A549 (cell line): ENCODE measurements at regions not wholly inside any gene's neighbourhood (a gene's known extent, or its start where the extent isn't known, plus 50 kb on each side); places are given as distances from the start of the nearest gene placed in this dataset.

Source experiments
- ATAC-seq, 2 experiments: fragments of 200-7000 bp in 1 of 2; fragments of >200 bp in 1 of 2; cut with Nextera tagmentation in 1 of 2; cut with Tn5 transposase in 1 of 2; 3 replicates each; pipeline versions ENCODE4 v1.8.0 to v1.9.1; 2018 to 2020; ENCODE audit warnings: mild to moderate bottlenecking in 1 of 2, moderate library complexity in 1 of 2
- CTCF ChIA-PET: fragments of 300-600 bp; sonication (Branson Sonifier 250); formaldehyde crosslinking; extraction: SDS; loops from one replicate; lab custom pipeline; 2021; ENCODE audit warnings: antibody characterized with exemption, inconsistent platforms; lab: Yijun Ruan, JAX
- POLR2A ChIA-PET: fragments of 350-600 bp; formaldehyde crosslinking; extraction: SDS; loops from one replicate; lab custom pipeline; 2021; ENCODE audit warnings: antibody characterized with exemption, inconsistent platforms; lab: Yijun Ruan, JAX
- DNase-seq, 2 experiments: peaks; one replicate each; pipeline versions ENCODE4 v3.0.0 to v3.0.0-alpha.2; 2011 to 2016; ENCODE audit warnings: low read depth in 1 of 2, low spot score in 1 of 2
- FAIRE-seq: peaks from 2 replicates; lab custom pipeline; 2011; peaks lifted over from hg19 to GRCh38; lab: Jason Lieb, UNC
- H3K27ac ChIP-seq, 2 experiments: fragments of >200 bp; sonication (Bioruptor Twin); formaldehyde crosslinking; 3 replicates each; pipeline ENCODE4 v1.5.1; 2016 to 2017
- H3K4me1 ChIP-seq: fragments of >200 bp; sonication (Bioruptor Twin); formaldehyde crosslinking; 3 replicates; pipeline ENCODE4 v1.6.1; 2016
- H3K4me2 ChIP-seq: fragments of >200 bp; sonication (Bioruptor Twin); formaldehyde crosslinking; 3 replicates; pipeline ENCODE4 v1.6.1; 2016
- H3K4me3 ChIP-seq: fragments of >200 bp; sonication (Bioruptor Twin); formaldehyde crosslinking; 3 replicates; pipeline ENCODE4 v1.5.1; 2016
- H3K9me3 ChIP-seq: fragments of >200 bp; sonication (Bioruptor Twin); formaldehyde crosslinking; 3 replicates; pipeline ENCODE4 v1.6.1; 2016
- CBX2 ChIP-seq: fragments of 200-600 bp; sonication (generic); IDR thresholded peaks from 2 replicates; pipeline ENCODE4 v1.6.1; 2016; ENCODE audit warnings: low read depth, mild to moderate bottlenecking, borderline replicate concordance
- CBX8 ChIP-seq: fragments of 200-600 bp; sonication (generic); IDR thresholded peaks from 2 replicates; pipeline ENCODE4 v1.6.1; 2016
- CHD4 ChIP-seq: fragments of 200-600 bp; sonication (generic); IDR thresholded peaks from 2 replicates; pipeline ENCODE4 v1.6.1; 2016; ENCODE audit warnings: antibody characterized with exemption, mild to moderate bottlenecking, borderline replicate concordance
- CTCF ChIP-seq: fragments of >200 bp; sonication (Bioruptor Twin); formaldehyde crosslinking; IDR thresholded peaks from 3 replicates; pipeline ENCODE4 v1.5.1; 2016
- EHMT2 ChIP-seq: fragments of 200-600 bp; sonication (generic); IDR thresholded peaks from 2 replicates; pipeline ENCODE4 v1.6.1; 2016; ENCODE audit warnings: antibody characterized with exemption, low read depth, mild to moderate bottlenecking, moderate library complexity
- FOSL2 ChIP-seq, 2 experiments: fragments of 450-650 bp in 1 of 2; fragments of >200 bp in 1 of 2; sonication (Bioruptor Twin) in 1 of 2; formaldehyde crosslinking; IDR thresholded peaks; 2 replicates each; pipeline versions ENCODE4 v1.5.0 to v1.6.1; 2016 to 2020; ENCODE audit warnings: mild to moderate bottlenecking in 1 of 2, moderate library complexity in 1 of 2
- FOXS1 ChIP-seq: fragments of 250-450 bp; sonication (Bioruptor Pico); IDR thresholded peaks from 2 replicates; pipeline ENCODE4 v1.5.0; 2020; ENCODE audit warnings: mild to moderate bottlenecking, moderate library complexity
- GATA3 ChIP-seq: IDR thresholded peaks from 2 replicates; pipeline ENCODE4 v1.6.1; 2012; ENCODE audit warnings: borderline replicate concordance
- HOXB13 ChIP-seq: fragments of 250-450 bp; sonication (Bioruptor Pico); IDR thresholded peaks from 2 replicates; pipeline ENCODE4 v1.5.0; 2020; ENCODE audit warnings: low read depth, mild to moderate bottlenecking, moderate library complexity
- HOXB5 ChIP-seq: fragments of 250-450 bp; sonication (Bioruptor Pico); IDR thresholded peaks from 2 replicates; pipeline ENCODE4 v1.5.0; 2020; ENCODE audit warnings: mild to moderate bottlenecking, moderate library complexity
- JUN ChIP-seq, 2 experiments: fragments of >200 bp; sonication (Bioruptor Twin); formaldehyde crosslinking; IDR thresholded peaks; 2 replicates in 1 of 2; 3 replicates in 1 of 2; pipeline ENCODE4 v1.6.1; 2016 to 2017
- JUNB ChIP-seq: fragments of >200 bp; sonication (Bioruptor Twin); formaldehyde crosslinking; IDR thresholded peaks from 2 replicates; pipeline ENCODE4 v1.6.1; 2016
- KDM1A ChIP-seq: fragments of 200-600 bp; sonication (generic); IDR thresholded peaks from 2 replicates; pipeline ENCODE4 v1.6.1; 2016; ENCODE audit warnings: low read depth, mild to moderate bottlenecking
- KDM5A ChIP-seq: fragments of 200-600 bp; sonication (generic); IDR thresholded peaks from 2 replicates; pipeline ENCODE4 v1.6.1; 2016; ENCODE audit warnings: antibody characterized with exemption, mild to moderate bottlenecking
- MAFK ChIP-seq: fragments of 450-650 bp; IDR thresholded peaks from 2 replicates; pipeline ENCODE4 v1.6.1; 2014; ENCODE audit not compliant: partially characterized antibody
- MAZ ChIP-seq: fragments of 150-350 bp; IDR thresholded peaks from 2 replicates; pipeline ENCODE4 v1.6.1; 2014; ENCODE audit warnings: antibody characterized with exemption, low read depth, low read length, borderline replicate concordance
- NFE2L2 ChIP-seq: fragments of 150-350 bp; conservative IDR thresholded peaks from 2 replicates; pipeline ENCODE4 v1.6.1; 2014; ENCODE audit warnings: low read length
- NPAS2 ChIP-seq: fragments of 250-450 bp; sonication (Bioruptor Pico); IDR thresholded peaks from 2 replicates; pipeline ENCODE4 v1.8.0; 2022; ENCODE audit warnings: mild to moderate bottlenecking, moderate library complexity, borderline replicate concordance
- PBX3 ChIP-seq: IDR thresholded peaks from 2 replicates; pipeline ENCODE4 v1.6.1; 2012
- POLR2A ChIP-seq: IDR thresholded peaks from 2 replicates; pipeline ENCODE4 v1.6.1; 2012; ENCODE audit warnings: mild to moderate bottlenecking, low read length
- RAD21 ChIP-seq, 2 experiments: fragments of >200 bp in 1 of 2; sonication (Bioruptor Twin) in 1 of 2; formaldehyde crosslinking in 1 of 2; IDR thresholded peaks in 1 of 2; conservative IDR thresholded peaks in 1 of 2; 2 replicates in 1 of 2; 3 replicates in 1 of 2; pipeline ENCODE4 v1.6.1; 2012 to 2018; ENCODE audit warnings: inconsistent platforms in 1 of 2
- SREBF2 ChIP-seq: fragments of 450-650 bp; IDR thresholded peaks from 2 replicates; pipeline ENCODE4 v1.6.1; 2014; ENCODE audit warnings: mild to moderate bottlenecking, moderate library complexity
- ZC3H11A ChIP-seq: fragments of 450-650 bp; IDR thresholded peaks from 2 replicates; pipeline ENCODE4 v1.6.1; 2014; ENCODE audit warnings: antibody characterized with exemption, mild to moderate bottlenecking
- WGBS: methylation state at CpG from one replicate; pipeline ENCODE4 v1.1.6; 2017; ENCODE audit errors: missing lambda C conversion rate; 5-methylcytosine and 5-hydroxymethylcytosine counted together
- TF ChIP-seq, protein P1 (sequence below): fragments of 250-450 bp; sonication (Bioruptor Pico); IDR thresholded peaks from 2 replicates; pipeline ENCODE4 v1.5.0; 2020; ENCODE audit warnings: low read depth, mild to moderate bottlenecking, moderate library complexity

GRCh38 chr2:64383881-64384280 lies 70.1 kb upstream of the LGALSL start:
- DNase-seq (no peak), FAIRE-seq (no peak), ATAC-seq (no peak)
- Histone ChIP-seq H3K4me1 (no peaks in the 10 kb centered on the region), H3K4me3 (no peak overlapping the region), H3K9me3 (no peaks in the 10 kb centered on the region), H3K4me2 (no peak overlapping the region), H3K27ac (no peak overlapping the region)
- 69% methylated on average over 3 of the region's 3 CpGs for WGBS
- CTCF ChIA-PET: interaction anchor here (1.6 kb wide), 1 partner anchor 53 kb away, joined by 6 read pairs; no protein-coding TSS in a partner anchor
- POLR2A ChIA-PET: no interaction called here
- TF ChIP-seq JUN (IDR thresholded peaks at IDR 0.05): no peak
- no peak for TF ChIP-seq POLR2A
- TF ChIP-seq CTCF: no peak
- TF ChIP-seq FOSL2 (IDR thresholded peaks at IDR 0.05): no peak
- TF ChIP-seq FOSL2 (CRISPR knock-in tag; IDR thresholded peaks at IDR 0.05): no peak
- TF ChIP-seq CBX2: no peak
- no peak for TF ChIP-seq NFE2L2
- no peak for TF ChIP-seq CHD4
- TF ChIP-seq MAZ: no peak
- TF ChIP-seq GATA3: no peak
- TF ChIP-seq, protein P1, sequence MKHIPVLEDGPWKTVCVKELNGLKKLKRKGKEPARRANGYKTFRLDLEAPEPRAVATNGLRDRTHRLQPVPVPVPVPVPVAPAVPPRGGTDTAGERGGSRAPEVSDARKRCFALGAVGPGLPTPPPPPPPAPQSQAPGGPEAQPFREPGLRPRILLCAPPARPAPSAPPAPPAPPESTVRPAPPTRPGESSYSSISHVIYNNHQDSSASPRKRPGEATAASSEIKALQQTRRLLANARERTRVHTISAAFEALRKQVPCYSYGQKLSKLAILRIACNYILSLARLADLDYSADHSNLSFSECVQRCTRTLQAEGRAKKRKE: no peak
- TF ChIP-seq SREBF2: no peak
- TF ChIP-seq EHMT2: no peak
- TF ChIP-seq HOXB5 (CRISPR knock-in tag): no peak
- TF ChIP-seq JUNB: no peak
- TF ChIP-seq KDM5A: no peak
- TF ChIP-seq FOXS1 (CRISPR knock-in tag): no peak
- TF ChIP-seq MAFK: no peak
- TF ChIP-seq RAD21 (conservative IDR thresholded peaks at IDR 0.05 in 1 of 2, IDR thresholded peaks at IDR 0.05 in 1 of 2): no peak

GRCh38 chr2:64386676-64387075 lies 67.3 kb upstream of the LGALSL start:
- WGBS: 61% methylated on average over 4 of the region's 4 CpGs
- no peaks in the 10 kb centered on the region for H3K9me3 ChIP-seq
- no peak overlapping the region for H3K4me3 ChIP-seq
- FAIRE-seq: no peak
- ChIA-PET POLR2A (no interaction called here), CTCF (interaction anchor here (0.6 to 0.9 kb wide), 2 partner anchors 56 to 142 kb away, joined by 4 to 6 read pairs; no protein-coding TSS in a partner anchor)
- no peaks in the 10 kb centered on the region for H3K4me1 ChIP-seq
- no peak overlapping the region for H3K4me2 ChIP-seq
- TF ChIP-seq CBX8 (no peak), HOXB13 (CRISPR knock-in tag) (no peak), MAZ (no peak), KDM5A (no peak), PBX3 (no peak), ZC3H11A (no peak), HOXB5 (CRISPR knock-in tag) (no peak), KDM1A (no peak), FOXS1 (CRISPR knock-in tag) (no peak), NPAS2 (CRISPR knock-in tag) (no peak), JUNB (no peak), JUN (IDR thresholded peaks at IDR 0.05) (no peak), SREBF2 (no peak)
- no peak for DNase-seq
- H3K27ac ChIP-seq: no peak overlapping the region
- ATAC-seq: no peak
